Left forelimb (tissue), 1 donor: ENCODE measurements at regions not wholly inside any gene's neighbourhood (a gene's known extent, or its start where the extent isn't known, plus 50 kb on each side); places are given as distances from the start of the nearest gene placed in this dataset.

ENCODE experiments used
- DNase-seq: peaks from one replicate; pipeline ENCODE4 v3.0.0-alpha.2; 2018; ENCODE audit warnings: low spot score

- no peak for DNase-seq
Measured at GRCh38 chr10:10811562-10811961, 206.1 kb upstream of the CELF2 start.

GRCh38 chr10:10813656-10814055, 204.0 kb upstream of the CELF2 start:
- no peak for DNase-seq

- DNase-seq, result no peak
Measured at GRCh38 chr10:10814069-10814468, 203.6 kb upstream of the CELF2 start.

GRCh38 chr10:10816447-10816846, 201.2 kb upstream of the CELF2 start:
- no peak for DNase-seq

GRCh38 chr10:10817609-10818008, 200.1 kb upstream of the CELF2 start:
- no peak for DNase-seq

GRCh38 chr10:10818082-10818481, 199.6 kb upstream of the CELF2 start:
- DNase-seq, result no peak

- DNase-seq, result no peak
Measured at GRCh38 chr10:10819206-10819856, 198.3 kb upstream of the CELF2 start.

GRCh38 chr10:10821926-10822325, 195.7 kb upstream of the CELF2 start:
- DNase-seq, result no peak

- no peak for DNase-seq
Measured at GRCh38 chr10:10824591-10825148, 193.0 kb upstream of the CELF2 start.

GRCh38 chr10:10826125-10826524, 191.5 kb upstream of the CELF2 start:
- no peak for DNase-seq

GRCh38 chr10:10828623-10829022, 189.0 kb upstream of the CELF2 start:
- no peak for DNase-seq

- no peak for DNase-seq
Measured at GRCh38 chr10:10829576-10829975, 188.1 kb upstream of the CELF2 start.

- DNase-seq, result no peak
Measured at GRCh38 chr10:10830293-10830986, 187.2 kb upstream of the CELF2 start.

GRCh38 chr10:10831085-10831484, 186.6 kb upstream of the CELF2 start:
- DNase-seq, result no peak

GRCh38 chr10:10833955-10834354, 183.7 kb upstream of the CELF2 start:
- DNase-seq, result no peak

GRCh38 chr10:10844251-10844650, 173.4 kb upstream of the CELF2 start:
- DNase-seq, result no peak

GRCh38 chr10:10845185-10845584, 172.5 kb upstream of the CELF2 start:
- DNase-seq, result no peak

GRCh38 chr10:10845826-10846503, 171.7 kb upstream of the CELF2 start:
- DNase-seq, result no peak

- DNase-seq, result no peak
Measured at GRCh38 chr10:10846504-10846900, 171.2 kb upstream of the CELF2 start.

GRCh38 chr10:10847387-10847786, 170.3 kb upstream of the CELF2 start:
- no peak for DNase-seq

GRCh38 chr10:10848488-10849111, 169.1 kb upstream of the CELF2 start:
- no peak for DNase-seq

- no peak for DNase-seq
Measured at GRCh38 chr10:10849306-10849705, 168.4 kb upstream of the CELF2 start.

- DNase-seq, result no peak
Measured at GRCh38 chr10:10850214-10850613, 167.5 kb upstream of the CELF2 start.
